Activated B cell treated with CpG ODN at 0.5 μM for 24 hours (primary cell): ENCODE measurements at regions not wholly inside any gene's neighbourhood (a gene's known extent, or its start where the extent isn't known, plus 50 kb on each side); places are given as distances from the start of the nearest gene placed in this dataset.

ENCODE experiments used
- ATAC-seq: fragments of 200-7000 bp; cut with Tn5 transposase; one replicate; pipeline ENCODE4 v1.10.0; 2021; ENCODE audit warnings: low read depth, mild to moderate bottlenecking, moderate library complexity
- CTCF ChIA-PET: fragments of 350-600 bp; sonication (Branson Sonifier 250); formaldehyde crosslinking; loops from one replicate; lab custom pipeline; 2021; ENCODE audit warnings: antibody characterized with exemption; lab: Charles Lee
- POLR2A ChIA-PET: fragments of 350-600 bp; sonication (Branson Sonifier 250); formaldehyde crosslinking; loops from one replicate; lab custom pipeline; 2021; ENCODE audit warnings: antibody characterized with exemption; lab: Charles Lee
- DNase-seq: peaks from one replicate; pipeline ENCODE4 v3.0.0; 2022
- H3K27ac Mint-ChIP-seq: one replicate; pipeline ENCODE4 v1.8.0; 2020; ENCODE audit warnings: mixed read lengths
- H3K27me3 Mint-ChIP-seq: one replicate; pipeline ENCODE4 v1.8.0; 2021; ENCODE audit warnings: mixed read lengths
- H3K36me3 Mint-ChIP-seq: one replicate; pipeline ENCODE4 v1.8.0; 2021; ENCODE audit warnings: low read depth, mixed read lengths
- H3K4me1 Mint-ChIP-seq: one replicate; pipeline ENCODE4 v1.8.0; 2021; ENCODE audit warnings: mixed read lengths
- H3K4me3 Mint-ChIP-seq: one replicate; pipeline ENCODE4 v1.8.0; 2020; ENCODE audit warnings: mild to moderate bottlenecking, mixed read lengths
- H3K9me3 Mint-ChIP-seq: one replicate; pipeline ENCODE4 v1.8.0; 2020; ENCODE audit warnings: mixed read lengths
- CTCF ChIP-seq: fragments of 200-600 bp; IDR thresholded peaks from one replicate; pipeline ENCODE4 v1.8.0; 2022; ENCODE audit warnings: antibody characterized with exemption, mild to moderate bottlenecking
- intact Hi-C: fragments of 100-400 bp; cut with micrococcal nuclease; formaldehyde crosslinking; loops from one replicate; pipeline ENCODE4 v1.15.1; 2024

- Mint-ChIP-seq H3K4me3 (no peak overlapping the region), H3K27ac (no peak overlapping the region), H3K4me1 (no peaks in the 10 kb centered on the region), H3K27me3 (no peaks in the 10 kb centered on the region), H3K9me3 (peaks cover 20% of the 10 kb centered on the region), H3K36me3 (no peaks in the 10 kb centered on the region)
- ATAC-seq: no peak
- CTCF ChIA-PET: no interaction called here
- POLR2A ChIA-PET: no interaction called here
- intact Hi-C loops: no loop called here
- no peak for TF ChIP-seq CTCF
- no peak for DNase-seq
Observed at GRCh38 chr3:79835701-79836100, 67.9 kb upstream of the ROBO1 start.

GRCh38 chr3:79824166-79824565, 56.4 kb upstream of the ROBO1 start:
- POLR2A ChIA-PET: no interaction called here
- Mint-ChIP-seq H3K27me3 (no peaks in the 10 kb centered on the region), H3K36me3 (no peaks in the 10 kb centered on the region), H3K4me3 (no peak overlapping the region), H3K4me1 (no peaks in the 10 kb centered on the region), H3K9me3 (peaks cover 7% of the 10 kb centered on the region), H3K27ac (no peak overlapping the region)
- no peak for TF ChIP-seq CTCF
- DNase-seq (no peak), ATAC-seq (no peak)
- intact Hi-C loops: no loop called here
- CTCF ChIA-PET: no interaction called here

GRCh38 chr3:79822076-79822475, 54.3 kb upstream of the ROBO1 start:
- ChIA-PET CTCF (no interaction called here), POLR2A (no interaction called here)
- Mint-ChIP-seq H3K27me3 (no peaks in the 10 kb centered on the region), H3K9me3 (peaks cover 5% of the 10 kb centered on the region), H3K4me1 (no peaks in the 10 kb centered on the region), H3K36me3 (no peaks in the 10 kb centered on the region), H3K4me3 (no peak overlapping the region), H3K27ac (no peak overlapping the region)
- intact Hi-C loops: no loop called here
- no peak for ATAC-seq
- DNase-seq: no peak
- no peak for TF ChIP-seq CTCF

GRCh38 chr3:79820089-79820488, 52.3 kb upstream of the ROBO1 start:
- no peaks in the 10 kb centered on the region for H3K4me1 Mint-ChIP-seq
- H3K27ac Mint-ChIP-seq: no peak overlapping the region
- intact Hi-C loops: no loop called here
- no peak for TF ChIP-seq CTCF
- ChIA-PET CTCF (no interaction called here), POLR2A (no interaction called here)
- H3K4me3 Mint-ChIP-seq: no peak overlapping the region
- ATAC-seq (no peak), DNase-seq (no peak)
- no peaks in the 10 kb centered on the region for H3K36me3 Mint-ChIP-seq
- H3K27me3 Mint-ChIP-seq: no peaks in the 10 kb centered on the region
- H3K9me3 Mint-ChIP-seq: peaks cover 21% of the 10 kb centered on the region

GRCh38 chr3:79818015-79818414, 50.2 kb upstream of the ROBO1 start:
- no peaks in the 10 kb centered on the region for H3K4me1 Mint-ChIP-seq
- POLR2A ChIA-PET: no interaction called here
- no peaks in the 10 kb centered on the region for H3K36me3 Mint-ChIP-seq
- no peak for ATAC-seq
- H3K4me3 Mint-ChIP-seq: no peak overlapping the region
- intact Hi-C loops: no loop called here
- H3K27me3 Mint-ChIP-seq: no peaks in the 10 kb centered on the region
- peaks cover 25% of the 10 kb centered on the region for H3K9me3 Mint-ChIP-seq
- CTCF ChIA-PET: no interaction called here
- TF ChIP-seq CTCF: no peak
- H3K27ac Mint-ChIP-seq: no peak overlapping the region
- no peak for DNase-seq
